CD8-positive, alpha-beta memory T cell (primary cell): ENCODE measurements at regions not wholly inside any gene's neighbourhood (a gene's known extent, or its start where the extent isn't known, plus 50 kb on each side); places are given as distances from the start of the nearest gene placed in this dataset.

Experiments used
- CTCF ChIA-PET: fragments of 350-600 bp; sonication (Branson Sonifier 250); formaldehyde crosslinking; loops from one replicate; lab custom pipeline; 2021; ENCODE audit warnings: antibody characterized with exemption; lab: Charles Lee
- POLR2A ChIA-PET: fragments of 350-600 bp; sonication (Branson Sonifier 250); formaldehyde crosslinking; loops from one replicate; lab custom pipeline; 2021; ENCODE audit warnings: antibody characterized with exemption; lab: Charles Lee
- DNase-seq, 5 donors: peaks; one replicate each; pipeline versions ENCODE4 v3.0.0 to v3.0.0-alpha.2; 2020 to 2022; ENCODE audit warnings: mixed read lengths in 1 of 5
- H3K27ac ChIP-seq: one replicate; pipeline ENCODE4 v1.7.0; 2013; ENCODE audit warnings: low read depth, mild to moderate bottlenecking, low read length, moderate library complexity
- H3K27me3 ChIP-seq: 2 replicates; pipeline ENCODE4 v1.7.0; 2013; ENCODE audit warnings: low read length, mild to moderate bottlenecking; ENCODE audit not compliant: insufficient read depth, poor library complexity, severe bottlenecking
- H3K36me3 ChIP-seq: 2 replicates; pipeline ENCODE4 v1.7.0; 2013; ENCODE audit warnings: mild to moderate bottlenecking, low read length, moderate library complexity; ENCODE audit not compliant: insufficient read depth
- H3K4me1 ChIP-seq: 2 replicates; pipeline ENCODE4 v1.7.0; 2013; ENCODE audit warnings: mild to moderate bottlenecking, low read length, moderate library complexity; ENCODE audit not compliant: insufficient read depth
- H3K4me3 ChIP-seq: 2 replicates; pipeline ENCODE4 v1.7.0; 2013; ENCODE audit warnings: mild to moderate bottlenecking, low read length
- H3K9me3 ChIP-seq: 2 replicates; pipeline ENCODE4 v1.7.0; 2013; ENCODE audit warnings: mild to moderate bottlenecking, low read length
- H3K27ac Mint-ChIP-seq, 8 donors: one replicate each; pipeline ENCODE4 v1.8.0; 2020 to 2021; ENCODE audit warnings: mixed read lengths in 8 of 8, mild to moderate bottlenecking in 6 of 8, inconsistent platforms in 3 of 8, moderate library complexity in 3 of 8
- H3K27me3 Mint-ChIP-seq, 2 donors: one replicate each; pipeline ENCODE4 v1.8.0; 2020 to 2021; ENCODE audit warnings: mixed read lengths in 2 of 2, mild to moderate bottlenecking in 1 of 2, moderate library complexity in 1 of 2
- H3K36me3 Mint-ChIP-seq, 3 donors: one replicate each; pipeline ENCODE4 v1.8.0; 2020 to 2021; ENCODE audit warnings: mixed read lengths in 3 of 3, inconsistent platforms in 1 of 3, mild to moderate bottlenecking in 1 of 3
- H3K4me1 Mint-ChIP-seq, 3 donors: one replicate each; pipeline ENCODE4 v1.8.0; 2020 to 2021; ENCODE audit warnings: mixed read lengths in 3 of 3, inconsistent platforms in 1 of 3, mild to moderate bottlenecking in 1 of 3
- H3K4me3 Mint-ChIP-seq, 7 donors: one replicate each; pipeline ENCODE4 v1.8.0; 2020 to 2021; ENCODE audit warnings: mixed read lengths in 7 of 7, mild to moderate bottlenecking in 6 of 7, moderate library complexity in 4 of 7, inconsistent platforms in 2 of 7
- H3K9me3 Mint-ChIP-seq, 5 donors: one replicate each; pipeline ENCODE4 v1.8.0; 2020 to 2022; ENCODE audit warnings: mixed read lengths in 5 of 5, mild to moderate bottlenecking in 3 of 5, moderate library complexity in 2 of 5, inconsistent platforms in 1 of 5

GRCh38 chr13:87080100-87080779 lies 590.9 kb upstream of the SLITRK5 start:
- no peaks in the 10 kb centered on the region for H3K36me3 ChIP-seq
- no peak overlapping the region for H3K27ac ChIP-seq
- ChIA-PET POLR2A (no interaction called here), CTCF (no interaction called here)
- no peaks in the 10 kb centered on the region for H3K36me3 Mint-ChIP-seq
- H3K27me3 Mint-ChIP-seq, result no peaks in the 10 kb centered on the region
- H3K4me1 ChIP-seq, result no peaks in the 10 kb centered on the region
- H3K4me1 Mint-ChIP-seq, result no peaks in the 10 kb centered on the region
- H3K9me3 Mint-ChIP-seq, result peaks cover 3 to 20% (median 11%) of the 10 kb centered on the region in 5 donors
- no peak overlapping the region for H3K27ac Mint-ChIP-seq
- no peak overlapping the region for H3K4me3 Mint-ChIP-seq
- no peaks in the 10 kb centered on the region for H3K27me3 ChIP-seq
- DNase-seq, result no peak
- no peaks in the 10 kb centered on the region for H3K9me3 ChIP-seq
- H3K4me3 ChIP-seq, result no peak overlapping the region

GRCh38 chr13:87084192-87084591 lies 587.0 kb upstream of the SLITRK5 start:
- DNase-seq, result no peak
- peaks cover 3 to 24% (median 11%) of the 10 kb centered on the region in 5 donors for H3K9me3 Mint-ChIP-seq
- H3K9me3 ChIP-seq, result no peaks in the 10 kb centered on the region
- H3K36me3 Mint-ChIP-seq, result no peaks in the 10 kb centered on the region
- no peak overlapping the region for H3K4me3 ChIP-seq
- POLR2A ChIA-PET, result no interaction called here
- CTCF ChIA-PET, result no interaction called here
- H3K36me3 ChIP-seq, result no peaks in the 10 kb centered on the region
- H3K27ac ChIP-seq, result no peak overlapping the region
- H3K27me3 ChIP-seq, result no peaks in the 10 kb centered on the region
- H3K4me1 ChIP-seq, result no peaks in the 10 kb centered on the region
- H3K4me3 Mint-ChIP-seq, result no peak overlapping the region
- H3K27me3 Mint-ChIP-seq, result no peaks in the 10 kb centered on the region
- no peak overlapping the region for H3K27ac Mint-ChIP-seq
- H3K4me1 Mint-ChIP-seq, result no peaks in the 10 kb centered on the region

- Histone ChIP-seq H3K4me3 (no peak overlapping the region), H3K9me3 (no peaks in the 10 kb centered on the region), H3K27me3 (no peaks in the 10 kb centered on the region), H3K36me3 (no peaks in the 10 kb centered on the region), H3K27ac (no peak overlapping the region), H3K4me1 (no peaks in the 10 kb centered on the region)
- Mint-ChIP-seq H3K36me3 (no peaks in the 10 kb centered on the region), H3K4me1 (no peaks in the 10 kb centered on the region), H3K27me3 (no peaks in the 10 kb centered on the region), H3K27ac (no peak overlapping the region), H3K4me3 (no peak overlapping the region), H3K9me3 (peaks cover 0 to 19% (median 5%) of the 10 kb centered on the region in 5 donors)
- ChIA-PET CTCF (no interaction called here), POLR2A (no interaction called here)
- DNase-seq, result no peak
These were observed 583.4 kb upstream of the SLITRK5 start for GRCh38 chr13:87087741-87088140.

- H3K4me3 Mint-ChIP-seq, result no peak overlapping the region
- Histone ChIP-seq H3K9me3 (no peaks in the 10 kb centered on the region), H3K27me3 (no peaks in the 10 kb centered on the region), H3K4me3 (no peak overlapping the region), H3K4me1 (no peaks in the 10 kb centered on the region), H3K27ac (no peak overlapping the region), H3K36me3 (no peaks in the 10 kb centered on the region)
- no peaks in the 10 kb centered on the region for H3K36me3 Mint-ChIP-seq
- POLR2A ChIA-PET, result no interaction called here
- DNase-seq, result no peak
- H3K9me3 Mint-ChIP-seq, result peaks cover 0 to 9% (median 0%) of the 10 kb centered on the region in 5 donors
- no peak overlapping the region for H3K27ac Mint-ChIP-seq
- no peaks in the 10 kb centered on the region for H3K4me1 Mint-ChIP-seq
- no peaks in the 10 kb centered on the region for H3K27me3 Mint-ChIP-seq
- CTCF ChIA-PET, result no interaction called here
These were observed 581.8 kb upstream of the SLITRK5 start for GRCh38 chr13:87089391-87089790.

- Histone ChIP-seq H3K27ac (no peak overlapping the region), H3K4me3 (no peak overlapping the region), H3K27me3 (no peaks in the 10 kb centered on the region), H3K9me3 (no peaks in the 10 kb centered on the region), H3K4me1 (no peaks in the 10 kb centered on the region), H3K36me3 (no peaks in the 10 kb centered on the region)
- no peak for DNase-seq
- H3K27me3 Mint-ChIP-seq, result no peaks in the 10 kb centered on the region
- no peaks in the 10 kb centered on the region for H3K36me3 Mint-ChIP-seq
- POLR2A ChIA-PET, result no interaction called here
- H3K27ac Mint-ChIP-seq, result no peak overlapping the region
- H3K9me3 Mint-ChIP-seq, result peaks cover 0 to 14% (median 3%) of the 10 kb centered on the region in 5 donors
- CTCF ChIA-PET, result no interaction called here
- no peaks in the 10 kb centered on the region for H3K4me1 Mint-ChIP-seq
- no peak overlapping the region for H3K4me3 Mint-ChIP-seq
These were observed 577.8 kb upstream of the SLITRK5 start for GRCh38 chr13:87093399-87093798.

GRCh38 chr13:87094646-87095045 lies 576.5 kb upstream of the SLITRK5 start:
- Mint-ChIP-seq H3K36me3 (no peaks in the 10 kb centered on the region), H3K27me3 (no peaks in the 10 kb centered on the region), H3K9me3 (peaks cover 0 to 14% (median 3%) of the 10 kb centered on the region in 5 donors), H3K4me1 (no peaks in the 10 kb centered on the region), H3K27ac (no peak overlapping the region), H3K4me3 (no peak overlapping the region)
- no peak for DNase-seq
- H3K27me3 ChIP-seq, result no peaks in the 10 kb centered on the region
- H3K36me3 ChIP-seq, result no peaks in the 10 kb centered on the region
- H3K4me1 ChIP-seq, result no peaks in the 10 kb centered on the region
- no peaks in the 10 kb centered on the region for H3K9me3 ChIP-seq
- ChIA-PET POLR2A (no interaction called here), CTCF (no interaction called here)
- H3K4me3 ChIP-seq, result no peak overlapping the region
- no peak overlapping the region for H3K27ac ChIP-seq

GRCh38 chr13:87100431-87100830 lies 570.7 kb upstream of the SLITRK5 start:
- Mint-ChIP-seq H3K4me3 (no peak overlapping the region), H3K4me1 (no peaks in the 10 kb centered on the region), H3K27ac (no peak overlapping the region), H3K9me3 (peaks cover 1 to 14% (median 10%) of the 10 kb centered on the region in 5 donors), H3K27me3 (no peaks in the 10 kb centered on the region), H3K36me3 (no peaks in the 10 kb centered on the region)
- no peaks in the 10 kb centered on the region for H3K9me3 ChIP-seq
- no peak overlapping the region for H3K27ac ChIP-seq
- H3K36me3 ChIP-seq, result no peaks in the 10 kb centered on the region
- DNase-seq, result no peak
- no peak overlapping the region for H3K4me3 ChIP-seq
- no peaks in the 10 kb centered on the region for H3K27me3 ChIP-seq
- no peaks in the 10 kb centered on the region for H3K4me1 ChIP-seq
- ChIA-PET POLR2A (no interaction called here), CTCF (no interaction called here)

GRCh38 chr13:87107651-87108050 lies 563.5 kb upstream of the SLITRK5 start:
- Histone ChIP-seq H3K9me3 (no peaks in the 10 kb centered on the region), H3K4me1 (no peaks in the 10 kb centered on the region), H3K27me3 (no peaks in the 10 kb centered on the region), H3K4me3 (no peak overlapping the region), H3K27ac (no peak overlapping the region), H3K36me3 (no peaks in the 10 kb centered on the region)
- Mint-ChIP-seq H3K9me3 (peaks cover 0 to 22% (median 3%) of the 10 kb centered on the region in 5 donors), H3K36me3 (no peaks in the 10 kb centered on the region), H3K27ac (no peak overlapping the region), H3K4me3 (no peak overlapping the region), H3K4me1 (no peaks in the 10 kb centered on the region), H3K27me3 (no peaks in the 10 kb centered on the region)
- CTCF ChIA-PET, result no interaction called here
- no peak for DNase-seq
- POLR2A ChIA-PET, result no interaction called here
